ENCODE measurements at regions not wholly inside any gene's neighbourhood (a gene's known extent, or its start where the extent isn't known, plus 50 kb on each side); places are given as distances from the start of the nearest gene placed in this dataset.

DNA sequence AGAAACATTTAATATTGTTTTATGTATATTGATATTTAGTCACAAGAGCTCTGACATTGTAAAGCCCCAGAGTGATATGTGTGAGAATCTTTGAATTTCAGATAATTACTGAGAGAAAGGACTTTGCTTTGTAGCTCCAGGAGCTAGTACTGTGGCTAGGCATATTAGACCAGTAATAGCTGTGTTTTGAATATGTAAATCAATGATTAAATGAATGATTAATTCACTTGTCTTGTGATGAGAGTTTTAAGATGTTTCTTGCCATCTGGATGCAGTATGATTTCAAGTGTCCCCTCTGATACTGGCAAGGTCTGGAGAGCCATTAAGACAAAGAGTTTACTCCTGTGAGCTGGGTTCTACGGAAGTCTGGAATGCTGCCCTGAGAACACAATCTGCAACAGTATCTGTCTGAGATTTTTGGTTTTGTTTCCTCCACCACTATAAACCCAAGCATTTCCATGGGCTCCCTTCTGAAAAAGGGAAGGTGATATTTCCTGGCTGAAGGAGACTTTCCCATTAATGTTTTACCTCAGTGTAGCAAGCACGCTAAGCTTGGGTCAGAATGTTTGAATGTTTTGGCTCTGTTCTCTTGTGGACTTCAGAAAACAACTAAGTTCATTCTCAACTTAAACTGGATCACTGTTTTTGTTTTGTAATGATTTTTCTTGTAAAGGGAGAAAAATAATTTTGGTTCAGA is 61.3 kb upstream of the BICC1 start:
- FAIRE-seq (peak; percentile 66), DNase-seq (ENCODE audit: low spot score) (no peak)

GRCh38 chr10:58453105-58453504 is 59.6 kb upstream of the BICC1 start:
- DNase-seq (ENCODE audit: low spot score) (no peak), FAIRE-seq (no peak)

GRCh38 chr10:58456179-58456578 is 56.5 kb upstream of the BICC1 start:
- FAIRE-seq: no peak
- DNase-seq (ENCODE audit: low spot score): no peak

DNA sequence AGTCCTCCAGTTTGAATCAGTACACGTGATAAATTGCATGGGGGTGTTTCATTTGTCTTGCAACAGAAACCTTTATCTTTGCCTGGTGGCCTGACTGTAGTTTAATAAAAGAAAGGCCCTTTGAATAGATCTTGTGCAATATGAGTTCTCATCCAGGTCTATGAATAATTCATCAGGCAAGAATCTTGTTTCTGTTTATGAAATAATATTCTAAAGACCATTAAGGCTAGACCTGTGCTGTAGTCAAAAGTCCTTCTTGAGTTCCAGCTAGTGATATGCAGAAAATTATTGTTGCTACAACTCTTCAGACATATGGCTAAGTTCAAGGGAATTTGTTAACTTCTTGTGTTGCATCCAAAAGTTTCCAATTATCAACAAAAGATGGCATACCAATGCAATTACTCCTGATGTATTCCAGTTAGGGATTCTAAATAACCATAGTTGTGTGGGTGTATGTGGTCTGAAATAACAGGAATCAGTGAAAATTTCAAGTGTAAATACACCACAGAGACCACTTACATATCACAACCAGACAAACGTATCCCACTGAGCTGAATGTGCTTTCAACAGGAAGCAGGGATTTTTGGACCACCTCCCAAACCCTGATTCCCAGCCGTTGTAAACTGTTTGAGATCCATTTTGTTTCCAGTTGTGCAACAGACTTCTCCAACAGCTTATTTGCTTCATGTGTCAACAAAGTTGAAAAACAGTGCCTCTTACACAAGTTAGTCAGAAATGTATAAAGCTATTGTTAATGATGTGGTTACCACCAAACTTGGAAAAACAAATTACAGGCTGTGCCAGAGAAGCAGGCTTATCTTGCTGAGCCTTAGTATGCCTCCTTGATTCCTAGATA is 54.7 kb upstream of the BICC1 start:
- no peak for DNase-seq (ENCODE audit: low spot score)
- FAIRE-seq: no peak

GRCh38 chr10:58459069-58459468 is 53.6 kb upstream of the BICC1 start:
- FAIRE-seq (no peak), DNase-seq (ENCODE audit: low spot score) (no peak)

GRCh38 chr10:58460157-58460556 is 52.5 kb upstream of the BICC1 start:
- FAIRE-seq (no peak), DNase-seq (ENCODE audit: low spot score) (no peak)

DNA sequence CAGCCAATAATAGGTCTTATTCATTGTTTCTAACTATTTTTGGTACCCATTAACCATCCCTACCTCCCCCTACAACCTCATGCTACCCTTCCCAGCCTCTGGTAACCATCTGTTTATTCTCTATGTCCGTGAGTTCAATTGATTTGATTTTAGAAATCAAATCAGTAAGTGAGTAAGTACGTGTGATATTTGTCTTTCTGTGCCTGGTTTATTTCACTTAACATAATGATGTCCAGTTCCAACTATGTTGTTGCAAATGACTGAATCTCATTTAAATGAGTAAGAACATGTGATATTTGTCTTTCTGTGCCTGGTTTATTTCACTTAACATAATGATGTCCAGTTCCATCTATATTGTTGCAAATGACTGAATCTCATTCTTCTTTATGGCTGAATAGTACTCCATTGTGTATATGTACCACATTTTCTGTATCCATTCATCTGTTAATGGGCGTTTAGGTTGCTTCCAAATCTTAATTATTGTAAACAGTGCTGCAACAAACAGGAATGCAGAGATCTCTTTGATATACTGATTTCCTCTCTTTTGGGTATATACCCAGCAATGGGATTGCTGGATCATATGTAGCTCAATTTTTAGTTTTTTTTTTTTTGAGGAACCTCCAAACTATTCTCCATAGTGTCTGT is 49.7 kb upstream of the BICC1 start:
- no peak for DNase-seq (ENCODE audit: low spot score)
- FAIRE-seq: no peak

Data from RCC 7860 (cell line).